ENCODE measurements at regions not wholly inside any gene's neighbourhood (a gene's known extent, or its start where the extent isn't known, plus 50 kb on each side); places are given as distances from the start of the nearest gene placed in this dataset.

- dilution Hi-C loops (cut with HindIII; ENCODE audit: low sequenced_read_pairs, unreplicated experiment): no loop called here
- Histone ChIP-seq H4K8ac (ENCODE audit: low read depth in 2 of 2, low read length in 2 of 2) (no peak overlapping the region), H2AK9ac (replicated peaks; ENCODE audit: low read depth, low read length, poor library complexity) (no peak overlapping the region), H3K27ac (ENCODE audit: insufficient read depth, low read length) (no peak overlapping the region), H2BK15ac (ENCODE audit: low read depth, low read length) (no peak overlapping the region), H3K79me1 (ENCODE audit: low read depth in 1 of 2, low read length in 2 of 2) (no peaks in the 10 kb centered on the region), H2BK20ac (ENCODE audit: low read depth, low read length) (no peak overlapping the region), H2AK5ac (ENCODE audit: low read depth, low read length) (no peak overlapping the region), H2AFZ (replicated peaks; ENCODE audit: low read length, poor library complexity) (no peak overlapping the region), H3K14ac (replicated peaks; ENCODE audit: low read depth, low read length) (no peak overlapping the region), H3K56ac (ENCODE audit: extremely low read depth, insufficient read depth, low read length) (no peak overlapping the region), H2BK120ac (ENCODE audit: low read depth, low read length) (no peak overlapping the region), H3K9me1 (ENCODE audit: insufficient read depth, low read length) (no peaks in the 10 kb centered on the region), H3K4me2 (ENCODE audit: low read depth, low read length) (no peak overlapping the region), H3K23ac (ENCODE audit: low read depth, low read length) (no peak overlapping the region), H3K36me3 (ENCODE audit: control insufficient read depth, insufficient read depth, low read length) (no peaks in the 10 kb centered on the region), H3K4ac (ENCODE audit: low read depth, low read length) (no peak overlapping the region), H4K91ac (ENCODE audit: insufficient read depth, low read depth, low read length) (no peak overlapping the region), H2BK5ac (ENCODE audit: low read depth, low read length, poor library complexity, severe bottlenecking) (no peak overlapping the region), H3K9ac (ENCODE audit: low read depth, low read length) (no peak overlapping the region), H3K18ac (ENCODE audit: low read depth, low read length) (no peak overlapping the region), H3K4me1 (ENCODE audit: control insufficient read depth, insufficient read depth, low read length) (no peaks in the 10 kb centered on the region), H4K5ac (ENCODE audit: low read depth, low read length) (no peak overlapping the region), H3K4me3 (ENCODE audit: insufficient read depth, low read depth, low read length) (no peak overlapping the region), H3K9me3 (ENCODE audit: control insufficient read depth, insufficient read depth, low read length) (no peaks in the 10 kb centered on the region), H3K27me3 (ENCODE audit: control insufficient read depth, insufficient read depth, low read length) (peaks cover 4% of the 10 kb centered on the region), H4K20me1 (ENCODE audit: insufficient read depth, low read length) (no peaks in the 10 kb centered on the region)
- ChIA-PET POLR2A (ENCODE audit: unreplicated experiment) (no interaction called here), CTCF (no interaction called here)
- intact Hi-C loops (cut with micrococcal nuclease): loop anchor here (5.0 kb wide), 1 partner anchor 80 kb away; no protein-coding TSS in a partner anchor
- in situ Hi-C loops (cut with MboI; ENCODE audit: low sequenced_read_pairs): loop anchor here (10.0 kb wide), 3 partner anchors 1228 to 1848 kb away; partner anchors contain the start of gene LARGE1
- no TSS peak for BruUV-seq (replicated peaks)
- TF ChIP-seq CEBPB (IDR thresholded peaks at IDR 0.05; ENCODE audit: low read depth, low read length): no peak
- no peak for TF ChIP-seq MAFK (IDR thresholded peaks at IDR 0.05; ENCODE audit: low read depth, low read length)
- no peak for TF ChIP-seq MAZ (IDR thresholded peaks at IDR 0.05; ENCODE audit: borderline replicate concordance, low read depth, low read length)
- no peak for TF ChIP-seq RCOR1 (IDR thresholded peaks at IDR 0.05; ENCODE audit: insufficient replicate concordance, low read length)
- TF ChIP-seq MXI1 (IDR thresholded peaks at IDR 0.05; ENCODE audit: borderline replicate concordance, low read depth, low read length): no peak
- TF ChIP-seq NFE2L2 (IDR thresholded peaks at IDR 0.05; ENCODE audit: low read depth, low read length): no peak
- TF ChIP-seq, protein P1, sequence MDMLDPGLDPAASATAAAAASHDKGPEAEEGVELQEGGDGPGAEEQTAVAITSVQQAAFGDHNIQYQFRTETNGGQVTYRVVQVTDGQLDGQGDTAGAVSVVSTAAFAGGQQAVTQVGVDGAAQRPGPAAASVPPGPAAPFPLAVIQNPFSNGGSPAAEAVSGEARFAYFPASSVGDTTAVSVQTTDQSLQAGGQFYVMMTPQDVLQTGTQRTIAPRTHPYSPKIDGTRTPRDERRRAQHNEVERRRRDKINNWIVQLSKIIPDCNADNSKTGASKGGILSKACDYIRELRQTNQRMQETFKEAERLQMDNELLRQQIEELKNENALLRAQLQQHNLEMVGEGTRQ (IDR thresholded peaks at IDR 0.05; ENCODE audit: low read depth, low read length): no peak
- no peak for TF ChIP-seq CHD1 (IDR thresholded peaks at IDR 0.05; ENCODE audit: low read depth, low read length)
- TF ChIP-seq BHLHE40 (IDR thresholded peaks at IDR 0.05; ENCODE audit: low read depth, low read length): no peak
- no peak for TF ChIP-seq FOS (IDR thresholded peaks at IDR 0.05; ENCODE audit: low read depth, low read length)
- no peak for TF ChIP-seq RAD21 (IDR thresholded peaks at IDR 0.05; ENCODE audit: low read length)
- no peak for TF ChIP-seq ELK1 (IDR thresholded peaks at IDR 0.05; ENCODE audit: borderline replicate concordance, low read depth, low read length)
- no peak for TF ChIP-seq POLR2A (IDR thresholded peaks at IDR 0.05; ENCODE audit: low read depth, low read length)
- no peak for DNase-seq
- WGBS, 2 experiments (ENCODE audit: extremely low coverage in 2 of 2, insufficient read length in 1 of 2): no CpG with 5 or more reads among the region's 8 CpGs
- ATAC-seq (ENCODE audit: low read depth): no peak
Measured at GRCh38 chr22:35152316-35152715, 86.4 kb downstream of the ISX start.
